Fibroblast of lung (primary cell): ENCODE measurements at regions not wholly inside any gene's neighbourhood (a gene's known extent, or its start where the extent isn't known, plus 50 kb on each side); places are given as distances from the start of the nearest gene placed in this dataset.

ENCODE experiments used
- DNase-seq, 2 donors: peaks; one replicate each; pipeline versions ENCODE4 v3.0.0 to v3.0.0-alpha.2; 2010; ENCODE audit warnings: low read depth in 2 of 2
- H2AFZ ChIP-seq: 2 replicates; pipeline ENCODE4 v1.5.1; 2012; ENCODE audit warnings: low read length, control low read depth, inconsistent platforms
- H3K27ac ChIP-seq: 2 replicates; pipeline ENCODE4 v1.5.1; 2011; ENCODE audit warnings: low read length, control low read depth; ENCODE audit not compliant: insufficient read depth
- H3K27me3 ChIP-seq: 2 replicates; pipeline ENCODE4 v1.5.1; 2011; ENCODE audit warnings: mild to moderate bottlenecking, low read length; ENCODE audit not compliant: control insufficient read depth, insufficient read depth
- H3K36me3 ChIP-seq: 2 replicates; pipeline ENCODE4 v1.5.1; 2011; ENCODE audit warnings: low read length; ENCODE audit not compliant: control insufficient read depth, insufficient read depth
- H3K4me1 ChIP-seq: 2 replicates; pipeline ENCODE4 v1.5.1; 2011; ENCODE audit warnings: low read length; ENCODE audit not compliant: control insufficient read depth, insufficient read depth; ENCODE audit errors: extremely low read depth
- H3K4me2 ChIP-seq: 2 replicates; pipeline ENCODE4 v1.5.1; 2011; ENCODE audit warnings: low read length, control low read depth; ENCODE audit not compliant: insufficient read depth; ENCODE audit errors: extremely low read depth
- H3K4me3 ChIP-seq, 4 experiments: fragments of 200-600 bp in 1 of 4; sonication (generic) in 1 of 4; replicated peaks in 1 of 4; 2 replicates each; pipeline ENCODE4 v1.5.1; 2011 to 2016; ENCODE audit warnings: low read length in 4 of 4, low read depth in 3 of 4, mild to moderate bottlenecking in 3 of 4, control low read depth in 2 of 4, inconsistent platforms in 1 of 4, mixed read lengths in 1 of 4; ENCODE audit not compliant: insufficient read depth in 1 of 4; ENCODE audit errors: control extremely low read depth in 1 of 4
- H3K79me2 ChIP-seq: 2 replicates; pipeline ENCODE4 v1.5.1; 2012; ENCODE audit warnings: mild to moderate bottlenecking, low read length, inconsistent platforms; ENCODE audit not compliant: control insufficient read depth, insufficient read depth
- H3K9ac ChIP-seq: 2 replicates; pipeline ENCODE4 v1.5.1; 2011; ENCODE audit warnings: mild to moderate bottlenecking, low read length, control low read depth; ENCODE audit not compliant: insufficient read depth
- H3K9me3 ChIP-seq: 2 replicates; pipeline ENCODE4 v1.5.1; 2012; ENCODE audit warnings: low read depth, low read length; ENCODE audit not compliant: control insufficient read depth, insufficient read depth
- H4K20me1 ChIP-seq: 2 replicates; pipeline ENCODE4 v1.5.1; 2011; ENCODE audit warnings: low read length; ENCODE audit not compliant: control insufficient read depth, insufficient read depth; ENCODE audit errors: extremely low read depth
- EZH2 ChIP-seq: IDR thresholded peaks from 2 replicates; pipeline ENCODE4 v1.5.1; 2012; ENCODE audit warnings: low read length, control low read depth, mild to moderate bottlenecking; ENCODE audit errors: missing control alignments
- TF ChIP-seq, protein P1 (sequence below), 2 donors: IDR thresholded peaks in 1 of 2; conservative IDR thresholded peaks in 1 of 2; 1 replicate in 1 of 2; 2 replicates in 1 of 2; pipeline ENCODE4 v1.5.1; 2011 to 2012; ENCODE audit warnings: low read length in 2 of 2, control low read depth in 1 of 2, inconsistent platforms in 1 of 2, low read depth in 1 of 2, mild to moderate bottlenecking in 1 of 2

DNA sequence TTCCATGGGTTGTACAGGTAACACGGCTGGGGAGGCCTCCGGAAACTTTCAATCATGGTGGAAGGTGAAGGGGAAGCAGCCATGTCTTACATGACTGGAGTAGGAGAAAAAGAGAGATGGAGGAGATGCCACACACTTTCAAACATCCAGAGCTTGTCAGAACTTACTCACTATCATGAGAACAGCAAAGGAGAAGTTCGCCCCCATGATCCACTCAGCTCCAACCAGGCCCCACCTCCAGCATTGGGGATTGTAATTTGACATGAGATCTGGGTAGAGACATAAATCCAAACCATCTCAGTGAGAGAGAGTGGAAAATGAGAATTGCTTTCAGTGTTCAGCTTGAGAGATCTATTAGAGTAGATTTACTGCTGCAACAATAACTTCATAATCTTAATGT lies 210.9 kb downstream of the NDFIP2 start:
- Histone ChIP-seq H3K36me3 (no peaks in the 10 kb centered on the region), H3K4me2 (no peak overlapping the region), H3K9ac (no peak overlapping the region), H3K4me1 (no peaks in the 10 kb centered on the region), H3K4me3 (no peak overlapping the region), H2AFZ (no peak overlapping the region), H4K20me1 (no peaks in the 10 kb centered on the region), H3K27me3 (no peaks in the 10 kb centered on the region), H3K79me2 (no peaks in the 10 kb centered on the region), H3K27ac (no peak overlapping the region), H3K9me3 (no peaks in the 10 kb centered on the region)
- no peak for DNase-seq
- TF ChIP-seq, protein P1, sequence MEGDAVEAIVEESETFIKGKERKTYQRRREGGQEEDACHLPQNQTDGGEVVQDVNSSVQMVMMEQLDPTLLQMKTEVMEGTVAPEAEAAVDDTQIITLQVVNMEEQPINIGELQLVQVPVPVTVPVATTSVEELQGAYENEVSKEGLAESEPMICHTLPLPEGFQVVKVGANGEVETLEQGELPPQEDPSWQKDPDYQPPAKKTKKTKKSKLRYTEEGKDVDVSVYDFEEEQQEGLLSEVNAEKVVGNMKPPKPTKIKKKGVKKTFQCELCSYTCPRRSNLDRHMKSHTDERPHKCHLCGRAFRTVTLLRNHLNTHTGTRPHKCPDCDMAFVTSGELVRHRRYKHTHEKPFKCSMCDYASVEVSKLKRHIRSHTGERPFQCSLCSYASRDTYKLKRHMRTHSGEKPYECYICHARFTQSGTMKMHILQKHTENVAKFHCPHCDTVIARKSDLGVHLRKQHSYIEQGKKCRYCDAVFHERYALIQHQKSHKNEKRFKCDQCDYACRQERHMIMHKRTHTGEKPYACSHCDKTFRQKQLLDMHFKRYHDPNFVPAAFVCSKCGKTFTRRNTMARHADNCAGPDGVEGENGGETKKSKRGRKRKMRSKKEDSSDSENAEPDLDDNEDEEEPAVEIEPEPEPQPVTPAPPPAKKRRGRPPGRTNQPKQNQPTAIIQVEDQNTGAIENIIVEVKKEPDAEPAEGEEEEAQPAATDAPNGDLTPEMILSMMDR (conservative IDR thresholded peaks at IDR 0.05 in 1 of 2, IDR thresholded peaks at IDR 0.05 in 1 of 2; ENCODE audit: low read depth in 1 of 2, low read length in 2 of 2): no peak
- TF ChIP-seq EZH2: no peak

DNA sequence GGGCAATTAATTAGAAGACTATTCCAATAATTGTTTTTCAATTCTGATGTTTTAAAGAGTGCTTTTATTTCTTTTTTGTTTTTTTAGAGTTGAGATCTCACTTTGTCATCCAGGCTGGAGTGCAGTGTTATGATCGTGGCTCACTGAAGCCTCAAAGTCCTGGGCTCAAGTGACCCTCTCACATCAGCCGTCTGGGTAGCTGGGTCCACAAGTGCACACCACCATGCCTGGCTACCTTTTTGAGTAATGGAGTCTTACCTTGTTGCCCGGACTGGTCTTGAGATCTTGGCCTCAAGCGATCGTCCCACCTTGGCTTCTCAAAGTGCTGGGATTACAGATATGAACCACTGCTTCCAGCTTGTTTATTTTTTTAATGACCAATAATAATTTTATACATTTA lies 207.8 kb downstream of the NDFIP2 start:
- no peaks in the 10 kb centered on the region for H3K4me1 ChIP-seq
- H3K9ac ChIP-seq: no peak overlapping the region
- H3K79me2 ChIP-seq: no peaks in the 10 kb centered on the region
- H3K4me2 ChIP-seq: no peak overlapping the region
- TF ChIP-seq, protein P1 (conservative IDR thresholded peaks at IDR 0.05 in 1 of 2, IDR thresholded peaks at IDR 0.05 in 1 of 2; ENCODE audit: low read depth in 1 of 2, low read length in 2 of 2): no peak
- TF ChIP-seq EZH2: no peak
- no peaks in the 10 kb centered on the region for H3K36me3 ChIP-seq
- H3K27ac ChIP-seq: no peak overlapping the region
- H3K9me3 ChIP-seq: no peaks in the 10 kb centered on the region
- H3K4me3 ChIP-seq: no peak overlapping the region
- DNase-seq: no peak
- H2AFZ ChIP-seq: no peak overlapping the region
- no peaks in the 10 kb centered on the region for H3K27me3 ChIP-seq
- no peaks in the 10 kb centered on the region for H4K20me1 ChIP-seq

DNA sequence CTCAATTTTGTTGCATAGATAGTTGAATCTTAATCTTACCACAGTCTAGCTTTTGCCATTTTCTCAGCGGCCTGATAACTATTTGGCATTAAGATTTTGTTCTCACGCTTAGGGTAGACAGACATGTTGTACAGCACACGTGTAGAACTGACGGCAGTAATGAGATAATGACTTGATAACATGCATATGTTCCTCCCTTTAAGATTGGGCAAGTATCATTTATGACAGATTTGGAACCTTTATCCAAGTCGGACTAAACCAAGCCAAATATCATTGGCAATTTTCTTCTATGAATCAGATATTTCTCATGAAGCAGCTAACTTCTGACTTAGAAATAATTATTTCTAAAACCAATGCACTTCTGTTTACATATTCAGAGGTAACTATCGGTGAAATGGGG lies 205.5 kb downstream of the NDFIP2 start:
- Histone ChIP-seq H3K9me3 (no peaks in the 10 kb centered on the region), H3K27ac (no peak overlapping the region), H3K79me2 (no peaks in the 10 kb centered on the region), H3K4me1 (no peaks in the 10 kb centered on the region), H3K36me3 (no peaks in the 10 kb centered on the region), H3K4me3 (no peak overlapping the region), H3K4me2 (no peak overlapping the region), H2AFZ (no peak overlapping the region), H4K20me1 (no peaks in the 10 kb centered on the region), H3K27me3 (no peaks in the 10 kb centered on the region), H3K9ac (no peak overlapping the region)
- no peak for TF ChIP-seq EZH2
- TF ChIP-seq, protein P1 (conservative IDR thresholded peaks at IDR 0.05 in 1 of 2, IDR thresholded peaks at IDR 0.05 in 1 of 2; ENCODE audit: low read depth in 1 of 2, low read length in 2 of 2): no peak
- peak in 1 of 2 donors; percentile 56 for DNase-seq
